GM12891 (cell line): ENCODE measurements at regions not wholly inside any gene's neighbourhood (a gene's known extent, or its start where the extent isn't known, plus 50 kb on each side); places are given as distances from the start of the nearest gene placed in this dataset.

ENCODE experiments used
- POLR2AphosphoS5 ChIP-seq: IDR thresholded peaks from 2 replicates; pipeline ENCODE4 v1.6.1; 2011; ENCODE audit warnings: low read depth, low read length, control low read depth
- TAF1 ChIP-seq: IDR thresholded peaks from 2 replicates; pipeline ENCODE4 v1.6.1; 2011; ENCODE audit warnings: low read depth, low read length, control low read depth

- TF ChIP-seq POLR2AphosphoS5 (no peak), TAF1 (no peak)
These were observed 121.1 kb upstream of the HDGFL1 start for GRCh38 chr6:22448291-22448711.
